NCI-H1105 (cell line): ENCODE measurements at regions not wholly inside any gene's neighbourhood (a gene's known extent, or its start where the extent isn't known, plus 50 kb on each side); places are given as distances from the start of the nearest gene placed in this dataset.

ENCODE experiments used
- DNase-seq: peaks from one replicate; lab custom pipeline; 2025; lab: John Stamatoyannopoulos, UW

GRCh38 chr7:153383781-153384180, 624.2 kb downstream of the ACTR3B start:
- DNase-seq, result no peak

DNA sequence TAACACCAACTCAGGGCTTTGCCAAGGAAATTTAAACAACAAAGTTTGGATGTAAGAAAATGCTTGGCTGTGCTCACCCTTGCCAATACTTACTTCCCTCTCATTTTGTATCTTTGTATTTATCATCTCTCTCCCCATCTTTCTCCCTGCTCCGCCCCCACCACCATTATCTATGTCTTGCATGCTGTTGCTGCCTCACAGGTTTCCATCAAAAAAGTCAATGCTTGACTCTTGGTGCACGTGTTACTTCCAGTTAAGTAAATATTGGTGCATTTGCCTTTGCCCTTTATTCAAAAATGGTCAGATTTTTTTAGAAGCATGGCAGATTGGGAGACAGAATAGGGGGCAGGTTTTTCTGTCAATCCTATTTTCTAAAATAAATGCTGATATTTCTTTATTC, 626.0 kb downstream of the ACTR3B start:
- no peak for DNase-seq

GRCh38 chr7:153386556-153386955, 627.0 kb downstream of the ACTR3B start:
- no peak for DNase-seq

GRCh38 chr7:153388611-153389010, 629.1 kb downstream of the ACTR3B start:
- no peak for DNase-seq

DNA sequence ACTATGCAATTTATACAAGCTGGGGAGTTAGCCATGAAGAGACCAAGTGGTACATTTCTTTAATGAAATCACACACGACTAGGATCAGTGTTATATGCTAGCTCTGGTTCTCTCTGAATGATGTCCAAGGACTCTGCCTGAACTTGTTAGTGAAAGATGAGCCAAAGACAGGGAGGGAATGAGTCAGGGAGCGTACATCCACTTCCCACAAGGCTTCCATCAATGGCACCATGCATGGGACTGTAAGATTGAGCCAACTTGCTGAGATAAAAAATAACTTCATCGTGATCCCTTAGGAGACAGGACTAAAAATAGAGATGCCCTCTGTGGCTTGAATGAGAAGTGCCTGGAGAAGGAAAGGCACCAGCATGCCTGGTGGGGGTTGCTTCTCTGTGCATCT, 629.7 kb downstream of the ACTR3B start:
- DNase-seq, result no peak

GRCh38 chr7:153390955-153391354, 631.4 kb downstream of the ACTR3B start:
- no peak for DNase-seq

DNA sequence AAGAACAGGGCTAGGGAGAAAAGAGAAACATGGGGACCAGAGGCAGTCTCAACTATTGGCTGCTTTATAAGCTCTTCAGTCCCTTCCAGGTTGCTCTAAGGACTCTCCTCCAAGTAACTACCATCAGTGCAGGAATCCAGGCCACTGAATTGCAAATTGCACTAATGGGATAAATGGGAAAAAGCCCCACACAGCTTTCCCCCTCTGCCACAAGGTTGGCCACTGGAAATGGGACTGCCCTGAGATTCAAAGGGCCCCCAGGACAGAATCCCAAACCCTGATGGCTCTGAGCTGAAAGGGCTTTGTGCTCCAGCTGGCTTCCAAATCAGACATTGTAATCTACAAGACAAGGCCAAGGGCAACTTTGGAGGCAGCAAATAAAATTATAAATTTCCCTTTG, 633.2 kb downstream of the ACTR3B start:
- DNase-seq, result no peak

DNA sequence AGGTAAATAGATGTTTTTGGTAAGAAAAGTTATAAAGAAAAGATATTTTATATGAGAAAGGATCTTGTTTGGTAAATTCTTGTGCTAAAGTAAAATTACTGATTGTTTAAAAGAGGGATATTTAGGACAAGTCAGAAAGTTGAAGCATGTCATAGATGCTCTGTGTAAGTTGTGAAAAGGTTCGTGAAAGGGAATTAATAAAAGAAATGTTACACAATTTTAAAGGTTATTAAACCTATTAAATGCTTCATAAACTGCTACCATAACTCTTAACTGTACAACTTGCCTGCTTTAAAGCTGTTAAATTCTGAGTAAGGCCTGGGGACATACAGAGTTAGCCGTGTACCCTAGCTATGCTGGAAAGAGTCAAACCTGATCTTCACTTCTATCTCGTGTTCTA, 634.1 kb downstream of the ACTR3B start:
- no peak for DNase-seq

DNA sequence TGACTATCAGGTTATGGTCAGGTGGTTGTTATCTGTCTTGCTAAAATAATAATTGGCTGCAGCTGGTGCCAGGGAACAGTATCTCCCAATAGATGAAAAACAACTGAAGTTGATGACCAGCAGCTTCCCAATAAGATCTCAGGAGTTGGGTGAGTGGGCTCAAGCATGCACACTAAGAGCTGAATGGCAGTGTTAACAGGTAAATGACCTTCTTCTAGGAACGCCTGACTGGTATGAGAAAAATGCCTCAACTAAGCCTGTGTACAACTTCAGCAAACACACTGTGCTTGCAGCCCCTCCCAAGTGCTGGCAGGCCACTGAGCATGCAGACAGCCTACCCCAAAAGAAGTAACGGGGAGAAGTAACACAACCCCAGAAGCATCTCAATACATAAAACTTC, 636.9 kb downstream of the ACTR3B start:
- no peak for DNase-seq

DNA sequence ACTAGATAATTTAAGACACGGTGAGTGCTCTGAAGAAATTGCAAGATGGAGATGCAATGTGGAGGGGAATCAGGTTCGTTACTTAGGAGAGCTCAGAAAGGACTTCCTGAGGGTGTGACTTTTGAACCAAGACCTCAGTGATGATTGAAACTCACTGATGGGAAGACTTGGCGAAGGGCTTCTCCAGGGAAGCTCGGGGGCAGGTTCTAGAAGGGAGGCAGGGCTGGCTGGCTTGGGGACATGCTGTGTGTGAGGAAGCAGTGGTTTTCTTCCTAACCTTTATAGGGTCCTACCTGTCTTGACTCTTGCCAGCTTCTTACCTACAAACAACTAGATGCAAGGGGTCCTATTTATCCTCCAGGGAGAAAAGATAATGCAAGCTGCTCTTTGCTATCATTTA, 637.9 kb downstream of the ACTR3B start:
- DNase-seq, result no peak

DNA sequence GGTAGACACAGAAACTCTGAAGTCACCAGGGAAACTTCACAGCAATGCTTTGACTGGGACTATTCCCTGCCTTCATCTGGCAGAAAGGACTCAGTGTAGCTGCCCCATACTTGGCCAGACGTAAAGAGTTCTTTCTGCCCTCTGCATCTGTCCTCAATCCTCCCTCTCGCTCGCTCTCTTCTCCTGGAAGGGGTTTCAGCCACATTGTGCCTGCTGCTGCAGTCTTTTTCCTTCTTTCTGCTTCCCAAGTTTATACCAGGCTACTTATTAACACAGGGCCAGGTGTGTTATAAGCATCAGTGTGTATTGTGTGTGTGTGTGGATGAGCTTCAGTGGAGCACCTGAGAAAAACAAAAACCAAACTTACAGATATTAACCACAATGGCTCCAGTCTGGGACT, 638.4 kb downstream of the ACTR3B start:
- DNase-seq, result no peak

GRCh38 chr7:153398370-153398769, 638.8 kb downstream of the ACTR3B start:
- no peak for DNase-seq

GRCh38 chr7:153398789-153399553, 639.4 kb downstream of the ACTR3B start:
- DNase-seq, result no peak

DNA sequence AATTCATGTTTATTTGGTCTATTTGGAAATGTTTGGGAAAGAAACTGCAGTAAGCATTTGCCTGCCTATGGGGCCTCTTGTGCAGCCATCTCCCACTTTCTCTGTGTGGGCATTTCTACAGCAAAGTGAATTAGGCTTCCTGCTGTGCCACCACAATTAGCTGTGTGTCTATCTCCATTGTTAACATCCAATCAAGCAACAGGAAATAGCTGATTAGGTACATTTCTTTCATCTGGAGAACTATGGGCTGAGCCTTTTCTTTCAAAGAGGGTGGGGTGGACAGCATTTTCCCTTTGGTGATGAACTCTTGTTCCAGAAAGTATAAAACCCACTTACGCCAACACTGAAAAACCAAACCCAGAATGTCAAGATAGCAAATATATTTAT, 640.0 kb downstream of the ACTR3B start:
- no peak for DNase-seq

GRCh38 chr7:153400735-153401593, 641.4 kb downstream of the ACTR3B start:
- no peak for DNase-seq

- no peak for DNase-seq
Measured at GRCh38 chr7:153401795-153402720, 642.5 kb downstream of the ACTR3B start.

GRCh38 chr7:153402721-153403541, 643.4 kb downstream of the ACTR3B start:
- DNase-seq, result no peak

DNA sequence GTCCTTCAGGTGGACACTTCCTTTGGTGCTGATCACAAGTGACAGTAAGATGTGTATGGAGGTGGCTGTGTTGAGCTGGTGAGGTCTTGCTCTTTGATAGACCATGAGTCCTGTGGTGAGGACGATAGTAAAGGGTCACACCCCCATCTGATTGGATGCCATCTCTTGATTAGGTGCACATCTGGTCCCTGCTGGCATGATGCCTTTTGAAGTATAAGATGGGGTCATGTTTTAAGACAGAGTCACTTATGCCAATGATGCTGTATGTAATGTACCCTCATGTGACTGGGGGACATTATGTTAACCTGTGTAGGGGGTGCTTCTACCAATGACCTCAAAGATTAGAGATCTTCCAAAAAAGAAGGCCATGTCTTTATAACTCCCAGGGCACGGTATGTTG, 644.6 kb downstream of the ACTR3B start:
- DNase-seq, result no peak

DNA sequence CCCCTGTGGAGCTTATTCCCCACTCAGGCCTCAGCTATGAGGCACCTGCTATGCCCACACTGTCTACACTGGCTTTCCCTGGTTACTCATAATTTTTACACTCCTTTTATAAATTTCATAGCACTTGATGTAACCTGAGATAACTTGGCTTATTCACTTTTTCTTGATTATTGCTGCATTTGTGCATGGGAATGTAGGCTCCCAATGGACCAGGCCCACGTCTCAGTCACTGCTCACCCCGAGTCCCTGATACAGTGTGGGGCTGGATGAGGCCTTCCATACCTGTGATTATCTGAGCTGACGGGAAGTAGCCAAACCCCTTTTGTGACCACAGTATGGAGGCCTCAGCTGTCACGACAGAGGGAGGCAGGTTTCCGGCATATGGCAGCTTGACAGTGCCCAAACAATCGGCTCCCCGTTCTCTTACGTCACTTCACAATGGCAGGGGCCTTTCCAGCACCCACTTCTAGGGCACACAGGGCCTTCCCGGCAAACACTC, 645.3 kb downstream of the ACTR3B start:
- no peak for DNase-seq

DNA sequence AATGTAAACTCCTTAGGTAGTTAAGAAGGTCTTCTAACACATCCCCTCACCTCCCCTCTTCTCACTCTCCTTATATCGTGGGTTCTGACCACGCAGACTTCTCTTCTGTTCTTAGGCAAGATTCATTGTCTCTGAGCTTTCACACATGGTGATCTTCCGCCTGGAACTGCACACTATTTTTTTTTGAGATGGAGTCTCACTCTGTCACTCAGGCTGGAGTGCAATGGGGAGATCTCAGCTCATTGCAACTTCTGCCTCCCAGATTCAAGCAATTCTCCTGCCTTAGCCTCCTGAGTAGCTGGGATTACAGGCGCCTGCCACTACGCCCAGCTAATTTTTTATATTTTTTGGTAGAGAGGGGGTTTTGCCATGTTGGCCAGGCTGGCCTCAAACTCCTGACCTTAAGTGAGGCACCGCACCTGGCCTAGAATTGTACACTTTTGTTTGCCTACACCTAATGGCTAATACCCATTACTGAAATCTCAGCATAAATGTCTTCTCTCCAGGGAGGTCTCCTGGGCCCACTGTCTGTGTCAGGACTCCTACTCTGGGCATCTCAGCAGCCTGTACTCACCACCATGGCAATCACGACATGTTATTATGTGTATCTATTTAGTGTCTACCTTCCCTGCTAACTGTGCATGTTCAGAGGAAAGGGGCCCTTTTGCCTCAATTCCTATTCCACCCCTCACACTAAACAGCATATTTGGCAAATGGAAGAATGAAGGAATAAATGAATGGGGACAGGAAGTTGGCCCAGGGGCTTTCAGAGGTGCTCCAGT, 646.3 kb upstream of the DPP6 start:
- no peak for DNase-seq
